ENCODE measurements at regions not wholly inside any gene's neighbourhood (a gene's known extent, or its start where the extent isn't known, plus 50 kb on each side); places are given as distances from the start of the nearest gene placed in this dataset.
A peak's percentile ranks its signal among the peaks of the same experiment; 100 is the strongest.

- Histone ChIP-seq H3K4me1 (no peaks in the 10 kb centered on the region), H3K36me3 (no peaks in the 10 kb centered on the region), H3K27me3 (no peaks in the 10 kb centered on the region), H3K27ac (no peak overlapping the region), H3K4me3 (no peak overlapping the region), H3K9me3 (no peaks in the 10 kb centered on the region)
- ATAC-seq: no peak
- DNase-seq: no peak
- TF ChIP-seq CTCF (IDR thresholded peaks at IDR 0.05): no peak
- no peak for TF ChIP-seq POLR2A (IDR thresholded peaks at IDR 0.05)
- WGBS (ENCODE audit: insufficient coverage, low coverage, low lambda C conversion rate, missing lambda C conversion rate): 58% methylated on average over 5 of the region's 5 CpGs
- intact Hi-C loops (cut with DNase I): no loop called here
Measured at GRCh38 chr14:48251290-48251689, 575.9 kb upstream of the MDGA2 start.

GRCh38 chr14:48250575-48250974, 575.2 kb upstream of the MDGA2 start:
- no peaks in the 10 kb centered on the region for H3K27me3 ChIP-seq
- H3K4me1 ChIP-seq: no peaks in the 10 kb centered on the region
- TF ChIP-seq CTCF (IDR thresholded peaks at IDR 0.05) (no peak), POLR2A (IDR thresholded peaks at IDR 0.05) (no peak)
- intact Hi-C loops (cut with DNase I): no loop called here
- H3K36me3 ChIP-seq: no peaks in the 10 kb centered on the region
- ATAC-seq (no peak), DNase-seq (no peak)
- H3K9me3 ChIP-seq: no peaks in the 10 kb centered on the region
- H3K4me3 ChIP-seq: no peak overlapping the region
- 53% methylated on average over 5 of the region's 5 CpGs for WGBS (ENCODE audit: insufficient coverage, low coverage, low lambda C conversion rate, missing lambda C conversion rate)
- H3K27ac ChIP-seq: no peak overlapping the region

GRCh38 chr14:48247977-48248376, 572.6 kb upstream of the MDGA2 start:
- Histone ChIP-seq H3K36me3 (no peaks in the 10 kb centered on the region), H3K9me3 (no peaks in the 10 kb centered on the region), H3K27ac (no peak overlapping the region), H3K4me3 (no peak overlapping the region), H3K4me1 (no peaks in the 10 kb centered on the region), H3K27me3 (no peaks in the 10 kb centered on the region)
- no peak for DNase-seq
- intact Hi-C loops (cut with DNase I): no loop called here
- 27% methylated on average over 2 of the region's 2 CpGs for WGBS (ENCODE audit: insufficient coverage, low coverage, low lambda C conversion rate, missing lambda C conversion rate)
- ATAC-seq: no peak
- TF ChIP-seq POLR2A (IDR thresholded peaks at IDR 0.05) (no peak), CTCF (IDR thresholded peaks at IDR 0.05) (no peak)

GRCh38 chr14:48243900-48244299, 568.5 kb upstream of the MDGA2 start:
- H3K36me3 ChIP-seq: no peaks in the 10 kb centered on the region
- DNase-seq: no peak
- H3K4me3 ChIP-seq: no peak overlapping the region
- ATAC-seq: no peak
- TF ChIP-seq CTCF (IDR thresholded peaks at IDR 0.05): no peak
- TF ChIP-seq POLR2A (IDR thresholded peaks at IDR 0.05): no peak
- WGBS (ENCODE audit: insufficient coverage, low coverage, low lambda C conversion rate, missing lambda C conversion rate): 49% methylated on average over 3 of the region's 3 CpGs
- no peaks in the 10 kb centered on the region for H3K9me3 ChIP-seq
- H3K27ac ChIP-seq: no peak overlapping the region
- H3K4me1 ChIP-seq: no peaks in the 10 kb centered on the region
- H3K27me3 ChIP-seq: no peaks in the 10 kb centered on the region
- intact Hi-C loops (cut with DNase I): no loop called here

GRCh38 chr14:48229091-48229490, 553.7 kb upstream of the MDGA2 start:
- no peak overlapping the region for H3K4me3 ChIP-seq
- no peak overlapping the region for H3K27ac ChIP-seq
- no peak for DNase-seq
- no peaks in the 10 kb centered on the region for H3K9me3 ChIP-seq
- intact Hi-C loops (cut with DNase I): no loop called here
- H3K36me3 ChIP-seq: no peaks in the 10 kb centered on the region
- peak in 1 of 4 donors; percentile 14 for ATAC-seq
- no peaks in the 10 kb centered on the region for H3K4me1 ChIP-seq
- TF ChIP-seq CTCF (IDR thresholded peaks at IDR 0.05) (no peak), POLR2A (IDR thresholded peaks at IDR 0.05) (no peak)
- no peaks in the 10 kb centered on the region for H3K27me3 ChIP-seq
